ENCODE measurements at regions not wholly inside any gene's neighbourhood (a gene's known extent, or its start where the extent isn't known, plus 50 kb on each side); places are given as distances from the start of the nearest gene placed in this dataset.

DNA sequence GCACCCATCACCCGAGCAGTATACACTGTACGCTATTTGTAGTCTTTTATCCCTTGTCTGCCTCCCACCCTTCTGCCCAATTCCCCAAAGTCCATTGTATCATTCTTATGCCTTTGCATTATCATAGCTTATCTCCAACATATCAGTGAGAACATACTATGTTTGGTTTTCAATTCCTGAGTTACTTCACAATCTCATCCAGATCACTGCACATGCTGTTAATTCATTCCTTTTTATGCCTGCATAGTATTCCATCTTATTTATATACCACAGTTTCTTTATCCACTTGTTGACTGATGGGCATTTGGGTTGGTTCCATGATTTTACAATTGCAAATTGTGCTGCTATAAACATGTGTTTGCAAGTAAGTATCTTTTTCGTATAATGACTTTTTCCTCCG is 564.7 kb upstream of the NECTIN3 start:
- Mint-ChIP-seq H3K27me3 (ENCODE audit: low read depth) (0 out of 2 replicates have a peak, but pooled peaks cover under 1% of the 10 kb centered on the region), H3K36me3 (peaks cover 26% of the 10 kb centered on the region), H3K4me3 (no peak overlapping the region), H3K4me1 (peaks cover 12% of the 10 kb centered on the region), H3K27ac (no peak overlapping the region), H3K9me3 (peaks cover 30% of the 10 kb centered on the region)
- no peak for ATAC-seq
- ChIA-PET CTCF (no interaction called here), POLR2A (no interaction called here)
- no peak for DNase-seq (ENCODE audit: low spot score)
- TF ChIP-seq ZNF121 (CRISPR knock-in tag; IDR thresholded peaks at IDR 0.05) (no peak), SMAD4 (CRISPR knock-in tag; IDR thresholded peaks at IDR 0.05) (no peak), ATF1 (CRISPR knock-in tag; IDR thresholded peaks at IDR 0.05) (no peak), NR2C2 (CRISPR knock-in tag; IDR thresholded peaks at IDR 0.05) (no peak), TP53 (CRISPR knock-in tag; IDR thresholded peaks at IDR 0.05) (no peak), PRRX2 (CRISPR knock-in tag; IDR thresholded peaks at IDR 0.05) (no peak)
- TF ChIP-seq, protein P1, sequence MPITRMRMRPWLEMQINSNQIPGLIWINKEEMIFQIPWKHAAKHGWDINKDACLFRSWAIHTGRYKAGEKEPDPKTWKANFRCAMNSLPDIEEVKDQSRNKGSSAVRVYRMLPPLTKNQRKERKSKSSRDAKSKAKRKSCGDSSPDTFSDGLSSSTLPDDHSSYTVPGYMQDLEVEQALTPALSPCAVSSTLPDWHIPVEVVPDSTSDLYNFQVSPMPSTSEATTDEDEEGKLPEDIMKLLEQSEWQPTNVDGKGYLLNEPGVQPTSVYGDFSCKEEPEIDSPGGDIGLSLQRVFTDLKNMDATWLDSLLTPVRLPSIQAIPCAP (CRISPR knock-in tag; IDR thresholded peaks at IDR 0.05) = no peak
- TF ChIP-seq, protein P2, sequence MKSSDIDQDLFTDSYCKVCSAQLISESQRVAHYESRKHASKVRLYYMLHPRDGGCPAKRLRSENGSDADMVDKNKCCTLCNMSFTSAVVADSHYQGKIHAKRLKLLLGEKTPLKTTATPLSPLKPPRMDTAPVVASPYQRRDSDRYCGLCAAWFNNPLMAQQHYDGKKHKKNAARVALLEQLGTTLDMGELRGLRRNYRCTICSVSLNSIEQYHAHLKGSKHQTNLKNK (CRISPR knock-in tag; IDR thresholded peaks at IDR 0.05) = no peak
- TF ChIP-seq, protein P3, sequence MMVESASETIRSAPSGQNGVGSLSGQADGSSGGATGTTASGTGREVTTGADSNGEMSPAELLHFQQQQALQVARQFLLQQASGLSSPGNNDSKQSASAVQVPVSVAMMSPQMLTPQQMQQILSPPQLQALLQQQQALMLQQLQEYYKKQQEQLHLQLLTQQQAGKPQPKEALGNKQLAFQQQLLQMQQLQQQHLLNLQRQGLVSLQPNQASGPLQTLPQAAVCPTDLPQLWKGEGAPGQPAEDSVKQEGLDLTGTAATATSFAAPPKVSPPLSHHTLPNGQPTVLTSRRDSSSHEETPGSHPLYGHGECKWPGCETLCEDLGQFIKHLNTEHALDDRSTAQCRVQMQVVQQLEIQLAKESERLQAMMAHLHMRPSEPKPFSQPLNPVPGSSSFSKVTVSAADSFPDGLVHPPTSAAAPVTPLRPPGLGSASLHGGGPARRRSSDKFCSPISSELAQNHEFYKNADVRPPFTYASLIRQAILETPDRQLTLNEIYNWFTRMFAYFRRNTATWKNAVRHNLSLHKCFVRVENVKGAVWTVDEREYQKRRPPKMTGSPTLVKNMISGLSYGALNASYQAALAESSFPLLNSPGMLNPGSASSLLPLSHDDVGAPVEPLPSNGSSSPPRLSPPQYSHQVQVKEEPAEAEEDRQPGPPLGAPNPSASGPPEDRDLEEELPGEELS (CRISPR knock-in tag; IDR thresholded peaks at IDR 0.05) = no peak
- TF ChIP-seq, protein P4, sequence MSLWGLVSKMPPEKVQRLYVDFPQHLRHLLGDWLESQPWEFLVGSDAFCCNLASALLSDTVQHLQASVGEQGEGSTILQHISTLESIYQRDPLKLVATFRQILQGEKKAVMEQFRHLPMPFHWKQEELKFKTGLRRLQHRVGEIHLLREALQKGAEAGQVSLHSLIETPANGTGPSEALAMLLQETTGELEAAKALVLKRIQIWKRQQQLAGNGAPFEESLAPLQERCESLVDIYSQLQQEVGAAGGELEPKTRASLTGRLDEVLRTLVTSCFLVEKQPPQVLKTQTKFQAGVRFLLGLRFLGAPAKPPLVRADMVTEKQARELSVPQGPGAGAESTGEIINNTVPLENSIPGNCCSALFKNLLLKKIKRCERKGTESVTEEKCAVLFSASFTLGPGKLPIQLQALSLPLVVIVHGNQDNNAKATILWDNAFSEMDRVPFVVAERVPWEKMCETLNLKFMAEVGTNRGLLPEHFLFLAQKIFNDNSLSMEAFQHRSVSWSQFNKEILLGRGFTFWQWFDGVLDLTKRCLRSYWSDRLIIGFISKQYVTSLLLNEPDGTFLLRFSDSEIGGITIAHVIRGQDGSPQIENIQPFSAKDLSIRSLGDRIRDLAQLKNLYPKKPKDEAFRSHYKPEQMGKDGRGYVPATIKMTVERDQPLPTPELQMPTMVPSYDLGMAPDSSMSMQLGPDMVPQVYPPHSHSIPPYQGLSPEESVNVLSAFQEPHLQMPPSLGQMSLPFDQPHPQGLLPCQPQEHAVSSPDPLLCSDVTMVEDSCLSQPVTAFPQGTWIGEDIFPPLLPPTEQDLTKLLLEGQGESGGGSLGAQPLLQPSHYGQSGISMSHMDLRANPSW (CRISPR knock-in tag; conservative IDR thresholded peaks at IDR 0.05; ENCODE audit: low read depth) = no peak
- TF ChIP-seq, protein P5, sequence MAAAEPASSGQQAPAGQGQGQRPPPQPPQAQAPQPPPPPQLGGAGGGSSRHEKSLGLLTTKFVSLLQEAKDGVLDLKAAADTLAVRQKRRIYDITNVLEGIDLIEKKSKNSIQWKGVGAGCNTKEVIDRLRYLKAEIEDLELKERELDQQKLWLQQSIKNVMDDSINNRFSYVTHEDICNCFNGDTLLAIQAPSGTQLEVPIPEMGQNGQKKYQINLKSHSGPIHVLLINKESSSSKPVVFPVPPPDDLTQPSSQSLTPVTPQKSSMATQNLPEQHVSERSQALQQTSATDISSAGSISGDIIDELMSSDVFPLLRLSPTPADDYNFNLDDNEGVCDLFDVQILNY (CRISPR knock-in tag; IDR thresholded peaks at IDR 0.05) = no peak
- TF ChIP-seq, protein P6, sequence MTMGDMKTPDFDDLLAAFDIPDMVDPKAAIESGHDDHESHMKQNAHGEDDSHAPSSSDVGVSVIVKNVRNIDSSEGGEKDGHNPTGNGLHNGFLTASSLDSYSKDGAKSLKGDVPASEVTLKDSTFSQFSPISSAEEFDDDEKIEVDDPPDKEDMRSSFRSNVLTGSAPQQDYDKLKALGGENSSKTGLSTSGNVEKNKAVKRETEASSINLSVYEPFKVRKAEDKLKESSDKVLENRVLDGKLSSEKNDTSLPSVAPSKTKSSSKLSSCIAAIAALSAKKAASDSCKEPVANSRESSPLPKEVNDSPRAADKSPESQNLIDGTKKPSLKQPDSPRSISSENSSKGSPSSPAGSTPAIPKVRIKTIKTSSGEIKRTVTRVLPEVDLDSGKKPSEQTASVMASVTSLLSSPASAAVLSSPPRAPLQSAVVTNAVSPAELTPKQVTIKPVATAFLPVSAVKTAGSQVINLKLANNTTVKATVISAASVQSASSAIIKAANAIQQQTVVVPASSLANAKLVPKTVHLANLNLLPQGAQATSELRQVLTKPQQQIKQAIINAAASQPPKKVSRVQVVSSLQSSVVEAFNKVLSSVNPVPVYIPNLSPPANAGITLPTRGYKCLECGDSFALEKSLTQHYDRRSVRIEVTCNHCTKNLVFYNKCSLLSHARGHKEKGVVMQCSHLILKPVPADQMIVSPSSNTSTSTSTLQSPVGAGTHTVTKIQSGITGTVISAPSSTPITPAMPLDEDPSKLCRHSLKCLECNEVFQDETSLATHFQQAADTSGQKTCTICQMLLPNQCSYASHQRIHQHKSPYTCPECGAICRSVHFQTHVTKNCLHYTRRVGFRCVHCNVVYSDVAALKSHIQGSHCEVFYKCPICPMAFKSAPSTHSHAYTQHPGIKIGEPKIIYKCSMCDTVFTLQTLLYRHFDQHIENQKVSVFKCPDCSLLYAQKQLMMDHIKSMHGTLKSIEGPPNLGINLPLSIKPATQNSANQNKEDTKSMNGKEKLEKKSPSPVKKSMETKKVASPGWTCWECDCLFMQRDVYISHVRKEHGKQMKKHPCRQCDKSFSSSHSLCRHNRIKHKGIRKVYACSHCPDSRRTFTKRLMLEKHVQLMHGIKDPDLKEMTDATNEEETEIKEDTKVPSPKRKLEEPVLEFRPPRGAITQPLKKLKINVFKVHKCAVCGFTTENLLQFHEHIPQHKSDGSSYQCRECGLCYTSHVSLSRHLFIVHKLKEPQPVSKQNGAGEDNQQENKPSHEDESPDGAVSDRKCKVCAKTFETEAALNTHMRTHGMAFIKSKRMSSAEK (CRISPR knock-in tag; IDR thresholded peaks at IDR 0.05; ENCODE audit: borderline replicate concordance) = no peak
- TF ChIP-seq, protein P7, sequence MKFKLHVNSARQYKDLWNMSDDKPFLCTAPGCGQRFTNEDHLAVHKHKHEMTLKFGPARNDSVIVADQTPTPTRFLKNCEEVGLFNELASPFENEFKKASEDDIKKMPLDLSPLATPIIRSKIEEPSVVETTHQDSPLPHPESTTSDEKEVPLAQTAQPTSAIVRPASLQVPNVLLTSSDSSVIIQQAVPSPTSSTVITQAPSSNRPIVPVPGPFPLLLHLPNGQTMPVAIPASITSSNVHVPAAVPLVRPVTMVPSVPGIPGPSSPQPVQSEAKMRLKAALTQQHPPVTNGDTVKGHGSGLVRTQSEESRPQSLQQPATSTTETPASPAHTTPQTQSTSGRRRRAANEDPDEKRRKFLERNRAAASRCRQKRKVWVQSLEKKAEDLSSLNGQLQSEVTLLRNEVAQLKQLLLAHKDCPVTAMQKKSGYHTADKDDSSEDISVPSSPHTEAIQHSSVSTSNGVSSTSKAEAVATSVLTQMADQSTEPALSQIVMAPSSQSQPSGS (CRISPR knock-in tag; IDR thresholded peaks at IDR 0.05; ENCODE audit: borderline replicate concordance, low read depth) = no peak
- TF ChIP-seq, protein P8, sequence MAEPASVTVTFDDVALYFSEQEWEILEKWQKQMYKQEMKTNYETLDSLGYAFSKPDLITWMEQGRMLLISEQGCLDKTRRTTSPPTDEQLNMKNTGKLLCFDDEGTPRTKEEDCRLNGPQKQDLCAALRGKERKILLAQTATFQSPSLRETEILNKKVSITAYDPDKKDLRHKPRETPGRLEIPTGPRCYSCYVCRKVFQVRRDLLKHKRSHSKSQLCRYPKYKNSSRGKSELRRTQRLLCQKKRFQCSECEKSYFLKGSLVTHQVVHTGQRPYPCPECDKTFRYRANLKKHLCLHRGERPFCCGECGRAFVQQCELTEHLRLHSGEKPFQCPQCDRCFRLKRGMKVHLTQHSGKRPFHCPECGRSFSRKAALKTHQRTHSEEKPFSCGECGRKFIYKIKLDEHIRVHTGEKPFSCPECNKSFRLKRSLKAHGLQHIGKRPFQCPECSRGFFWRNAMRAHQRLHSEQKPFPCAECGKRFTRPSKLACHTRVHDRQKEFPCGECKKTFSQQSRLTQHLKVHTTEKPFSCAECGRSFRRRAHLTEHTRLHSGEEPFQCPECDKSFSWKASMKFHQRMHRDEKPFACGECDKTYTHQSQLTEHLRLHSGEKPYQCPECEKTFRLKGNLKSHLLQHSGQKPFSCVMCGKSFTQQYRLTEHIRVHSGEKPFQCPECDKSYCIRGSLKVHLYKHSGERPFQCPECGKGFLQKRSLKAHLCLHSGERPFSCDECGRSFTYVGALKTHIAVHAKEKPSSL (CRISPR knock-in tag; conservative IDR thresholded peaks at IDR 0.05) = no peak
- TF ChIP-seq, protein P9, sequence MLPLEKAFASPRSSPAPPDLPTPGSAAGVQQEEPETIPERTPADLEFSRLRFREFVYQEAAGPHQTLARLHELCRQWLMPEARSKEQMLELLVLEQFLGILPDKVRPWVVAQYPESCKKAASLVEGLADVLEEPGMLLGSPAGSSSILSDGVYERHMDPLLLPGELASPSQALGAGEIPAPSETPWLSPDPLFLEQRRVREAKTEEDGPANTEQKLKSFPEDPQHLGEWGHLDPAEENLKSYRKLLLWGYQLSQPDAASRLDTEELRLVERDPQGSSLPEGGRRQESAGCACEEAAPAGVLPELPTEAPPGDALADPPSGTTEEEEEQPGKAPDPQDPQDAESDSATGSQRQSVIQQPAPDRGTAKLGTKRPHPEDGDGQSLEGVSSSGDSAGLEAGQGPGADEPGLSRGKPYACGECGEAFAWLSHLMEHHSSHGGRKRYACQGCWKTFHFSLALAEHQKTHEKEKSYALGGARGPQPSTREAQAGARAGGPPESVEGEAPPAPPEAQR (CRISPR knock-in tag; IDR thresholded peaks at IDR 0.05) = no peak
- TF ChIP-seq, protein P10, sequence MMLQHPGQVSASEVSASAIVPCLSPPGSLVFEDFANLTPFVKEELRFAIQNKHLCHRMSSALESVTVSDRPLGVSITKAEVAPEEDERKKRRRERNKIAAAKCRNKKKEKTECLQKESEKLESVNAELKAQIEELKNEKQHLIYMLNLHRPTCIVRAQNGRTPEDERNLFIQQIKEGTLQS (CRISPR knock-in tag; conservative IDR thresholded peaks at IDR 0.05) = no peak
- TF ChIP-seq, protein P11, sequence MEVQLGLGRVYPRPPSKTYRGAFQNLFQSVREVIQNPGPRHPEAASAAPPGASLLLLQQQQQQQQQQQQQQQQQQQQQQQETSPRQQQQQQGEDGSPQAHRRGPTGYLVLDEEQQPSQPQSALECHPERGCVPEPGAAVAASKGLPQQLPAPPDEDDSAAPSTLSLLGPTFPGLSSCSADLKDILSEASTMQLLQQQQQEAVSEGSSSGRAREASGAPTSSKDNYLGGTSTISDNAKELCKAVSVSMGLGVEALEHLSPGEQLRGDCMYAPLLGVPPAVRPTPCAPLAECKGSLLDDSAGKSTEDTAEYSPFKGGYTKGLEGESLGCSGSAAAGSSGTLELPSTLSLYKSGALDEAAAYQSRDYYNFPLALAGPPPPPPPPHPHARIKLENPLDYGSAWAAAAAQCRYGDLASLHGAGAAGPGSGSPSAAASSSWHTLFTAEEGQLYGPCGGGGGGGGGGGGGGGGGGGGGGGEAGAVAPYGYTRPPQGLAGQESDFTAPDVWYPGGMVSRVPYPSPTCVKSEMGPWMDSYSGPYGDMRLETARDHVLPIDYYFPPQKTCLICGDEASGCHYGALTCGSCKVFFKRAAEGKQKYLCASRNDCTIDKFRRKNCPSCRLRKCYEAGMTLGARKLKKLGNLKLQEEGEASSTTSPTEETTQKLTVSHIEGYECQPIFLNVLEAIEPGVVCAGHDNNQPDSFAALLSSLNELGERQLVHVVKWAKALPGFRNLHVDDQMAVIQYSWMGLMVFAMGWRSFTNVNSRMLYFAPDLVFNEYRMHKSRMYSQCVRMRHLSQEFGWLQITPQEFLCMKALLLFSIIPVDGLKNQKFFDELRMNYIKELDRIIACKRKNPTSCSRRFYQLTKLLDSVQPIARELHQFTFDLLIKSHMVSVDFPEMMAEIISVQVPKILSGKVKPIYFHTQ (CRISPR knock-in tag; IDR thresholded peaks at IDR 0.05) = no peak

All from WTC11 (cell line).